Endothelial cell of umbilical vein (primary cell): ENCODE measurements at regions not wholly inside any gene's neighbourhood (a gene's known extent, or its start where the extent isn't known, plus 50 kb on each side); places are given as distances from the start of the nearest gene placed in this dataset.

ENCODE experiments used
- BruUV-seq: library from RNA; stranded (reverse); fragments of 400-500 nt; replicated peaks from 2 replicates; lab custom pipeline; 2021; lab: Mats Ljungman, UMichigan
- CTCF ChIA-PET: fragments of 300-600, 350-600 bp; sonication (Branson Sonifier 250); formaldehyde crosslinking; loops from one replicate; lab custom pipeline; 2021; ENCODE audit warnings: antibody characterized with exemption, inconsistent platforms; lab: Charles Lee
- POLR2A ChIA-PET: fragments of 300-600, 350-600 bp; sonication (Branson Sonifier 250); formaldehyde crosslinking; loops from one replicate; lab custom pipeline; 2021; ENCODE audit warnings: antibody characterized with exemption, inconsistent platforms; lab: Charles Lee
- DNase-seq: peaks from one replicate; pipeline ENCODE4 v3.0.0-alpha.2; 2011; ENCODE audit warnings: low read depth, low spot score
- FAIRE-seq: peaks from 2 replicates; lab custom pipeline; 2011; peaks lifted over from hg19 to GRCh38; lab: Jason Lieb, UNC
- H2AFZ ChIP-seq: 2 replicates; pipeline ENCODE4 v1.6.0; 2012; ENCODE audit warnings: low read depth, low read length, control low read depth, inconsistent platforms
- H3K27ac ChIP-seq: 2 replicates; pipeline ENCODE4 v1.5.1; 2011; ENCODE audit warnings: low read depth, mild to moderate bottlenecking, control low read depth, low read length, moderate library complexity; ENCODE audit not compliant: insufficient read depth
- H3K27me3 ChIP-seq, 2 experiments: 2 replicates each; pipeline versions ENCODE4 v1.6.0 to v1.6.1; 2011; ENCODE audit warnings: low read length in 2 of 2, mixed read lengths in 1 of 2; ENCODE audit not compliant: control insufficient read depth in 2 of 2, insufficient read depth in 2 of 2
- H3K36me3 ChIP-seq, 2 experiments: 2 replicates in 1 of 2; 3 replicates in 1 of 2; pipeline ENCODE4 v1.5.1; 2011; ENCODE audit warnings: low read length in 2 of 2, mild to moderate bottlenecking in 1 of 2, moderate library complexity in 1 of 2; ENCODE audit not compliant: control insufficient read depth in 2 of 2, insufficient read depth in 2 of 2; ENCODE audit errors: extremely low read depth in 1 of 2
- H3K4me1 ChIP-seq: 3 replicates; pipeline ENCODE4 v1.5.1; 2011; ENCODE audit warnings: mild to moderate bottlenecking, low read length; ENCODE audit not compliant: control insufficient read depth, insufficient read depth; ENCODE audit errors: extremely low read depth
- H3K4me2 ChIP-seq: 2 replicates; pipeline ENCODE4 v1.6.1; 2011; ENCODE audit warnings: low read length, control low read depth, mixed read lengths; ENCODE audit not compliant: insufficient read depth
- H3K4me3 ChIP-seq, 3 experiments: fragments of 200-600 bp in 1 of 3; sonication (generic), shearing (Covaris generic) in 1 of 3; replicated peaks in 1 of 3; 2 replicates each; pipeline ENCODE4 v1.5.1; 2011 to 2016; ENCODE audit warnings: control low read depth in 3 of 3, low read length in 3 of 3, mild to moderate bottlenecking in 2 of 3, inconsistent platforms in 1 of 3, low read depth in 1 of 3, moderate library complexity in 1 of 3; ENCODE audit not compliant: insufficient read depth in 1 of 3
- H3K79me2 ChIP-seq: 2 replicates; pipeline ENCODE4 v1.6.0; 2012; ENCODE audit warnings: low read length, inconsistent platforms; ENCODE audit not compliant: control insufficient read depth, insufficient read depth
- H3K9ac ChIP-seq: replicated peaks from 2 replicates; pipeline ENCODE3; 2011; ENCODE audit warnings: low read length, control low read depth; ENCODE audit not compliant: insufficient read depth; ENCODE audit errors: extremely low read depth
- H3K9me1 ChIP-seq: replicated peaks from 3 replicates; pipeline ENCODE4 v1.6.0; 2011; ENCODE audit warnings: mild to moderate bottlenecking, low read length; ENCODE audit not compliant: control insufficient read depth, insufficient read depth; ENCODE audit errors: extremely low read depth
- H3K9me3 ChIP-seq: replicated peaks from 2 replicates; pipeline ENCODE4 v1.5.1; 2012; ENCODE audit warnings: low read length, inconsistent platforms; ENCODE audit not compliant: control insufficient read depth, insufficient read depth
- H4K20me1 ChIP-seq: replicated peaks from 2 replicates; pipeline ENCODE3; 2011; ENCODE audit warnings: mild to moderate bottlenecking, low read length; ENCODE audit not compliant: control insufficient read depth, insufficient read depth; ENCODE audit errors: extremely low read depth
- GATA2 ChIP-seq: IDR thresholded peaks from 2 replicates; pipeline ENCODE4 v1.7.0; 2011; ENCODE audit warnings: low read depth, mild to moderate bottlenecking, moderate library complexity, mixed read lengths, low read length; ENCODE audit not compliant: insufficient read length, insufficient read depth
- JUN ChIP-seq: IDR thresholded peaks from 2 replicates; pipeline ENCODE4 v1.6.1; 2011; ENCODE audit warnings: borderline replicate concordance, low read depth; ENCODE audit not compliant: insufficient read length, insufficient read depth
- POLR2AphosphoS5 ChIP-seq: IDR thresholded peaks from 2 replicates; pipeline ENCODE4 v1.6.1; 2012; ENCODE audit warnings: low read depth, mild to moderate bottlenecking, control low read depth, low read length, moderate library complexity; ENCODE audit not compliant: insufficient read depth
- dilution Hi-C: fragments of 300-500 bp; cut with MboI; formaldehyde crosslinking; loops from one replicate; pipeline ENCODE4 v1.15.0; 2019; ENCODE audit warnings: low sequenced_read_pairs; ENCODE audit not compliant: extremely low pct_ligation_motif_present
- intact Hi-C: fragments of 100-400 bp; cut with micrococcal nuclease; formaldehyde crosslinking; loops from one replicate; pipeline ENCODE4 v1.10.0; 2022
- TF ChIP-seq, protein P1 (sequence below): IDR thresholded peaks from 2 replicates; pipeline ENCODE4 v1.6.1; 2011; ENCODE audit not compliant: insufficient read depth, insufficient read length

DNA sequence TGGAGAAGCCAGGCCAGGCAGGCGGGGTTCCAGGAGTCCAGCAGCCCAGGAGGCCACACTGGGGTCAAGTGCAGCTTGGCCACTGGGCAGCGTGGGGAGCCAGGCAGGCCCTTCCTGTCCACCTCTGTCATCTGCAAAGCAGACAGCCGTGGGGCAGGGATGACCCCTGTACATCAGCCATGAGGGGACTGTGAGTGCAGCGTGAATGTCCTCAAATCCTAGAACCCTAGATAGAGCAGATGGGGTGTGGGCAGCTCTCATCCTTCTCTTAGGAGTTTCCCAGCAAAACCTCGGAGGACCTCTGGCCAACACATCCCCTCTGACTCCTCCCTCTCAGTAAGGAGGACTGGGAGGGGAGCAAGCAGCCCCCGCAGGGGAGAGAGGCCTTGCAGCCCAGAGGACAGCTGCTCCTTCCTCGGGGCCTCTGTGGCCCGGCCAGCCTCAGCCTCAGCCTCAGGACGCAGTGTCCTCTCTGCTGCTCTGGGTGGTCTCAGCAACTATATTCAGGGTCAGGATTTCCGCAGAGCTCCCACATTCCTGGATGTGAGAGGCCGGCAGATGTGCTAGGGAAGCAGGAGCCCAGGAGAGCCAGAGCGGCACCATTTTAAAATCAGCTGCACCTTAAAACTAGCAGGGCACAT is 820.5 kb downstream of the BRD1 start:
- no peak overlapping the region for H2AFZ ChIP-seq
- H3K9me1 ChIP-seq = no peaks in the 10 kb centered on the region
- H3K27me3 ChIP-seq = no peaks in the 10 kb centered on the region
- POLR2A ChIA-PET = no interaction called here
- peaks cover 13% of the 10 kb centered on the region for H3K9me3 ChIP-seq
- BruUV-seq = no TSS peak
- H3K36me3 ChIP-seq = no peaks in the 10 kb centered on the region
- H4K20me1 ChIP-seq = no peaks in the 10 kb centered on the region
- DNase-seq (no peak), FAIRE-seq (no peak)
- no peak overlapping the region for H3K27ac ChIP-seq
- H3K79me2 ChIP-seq = no peaks in the 10 kb centered on the region
- CTCF ChIA-PET = no interaction called here
- no peaks in the 10 kb centered on the region for H3K4me1 ChIP-seq
- dilution Hi-C loops (no loop called here), intact Hi-C loops (no loop called here)
- H3K9ac ChIP-seq = no peak overlapping the region
- no peak overlapping the region for H3K4me2 ChIP-seq
- TF ChIP-seq JUN = no peak
- TF ChIP-seq GATA2 = no peak
- TF ChIP-seq, protein P1, sequence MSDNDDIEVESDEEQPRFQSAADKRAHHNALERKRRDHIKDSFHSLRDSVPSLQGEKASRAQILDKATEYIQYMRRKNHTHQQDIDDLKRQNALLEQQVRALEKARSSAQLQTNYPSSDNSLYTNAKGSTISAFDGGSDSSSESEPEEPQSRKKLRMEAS = no peak
- TF ChIP-seq POLR2AphosphoS5 = no peak
- H3K4me3 ChIP-seq = no peak overlapping the region

DNA sequence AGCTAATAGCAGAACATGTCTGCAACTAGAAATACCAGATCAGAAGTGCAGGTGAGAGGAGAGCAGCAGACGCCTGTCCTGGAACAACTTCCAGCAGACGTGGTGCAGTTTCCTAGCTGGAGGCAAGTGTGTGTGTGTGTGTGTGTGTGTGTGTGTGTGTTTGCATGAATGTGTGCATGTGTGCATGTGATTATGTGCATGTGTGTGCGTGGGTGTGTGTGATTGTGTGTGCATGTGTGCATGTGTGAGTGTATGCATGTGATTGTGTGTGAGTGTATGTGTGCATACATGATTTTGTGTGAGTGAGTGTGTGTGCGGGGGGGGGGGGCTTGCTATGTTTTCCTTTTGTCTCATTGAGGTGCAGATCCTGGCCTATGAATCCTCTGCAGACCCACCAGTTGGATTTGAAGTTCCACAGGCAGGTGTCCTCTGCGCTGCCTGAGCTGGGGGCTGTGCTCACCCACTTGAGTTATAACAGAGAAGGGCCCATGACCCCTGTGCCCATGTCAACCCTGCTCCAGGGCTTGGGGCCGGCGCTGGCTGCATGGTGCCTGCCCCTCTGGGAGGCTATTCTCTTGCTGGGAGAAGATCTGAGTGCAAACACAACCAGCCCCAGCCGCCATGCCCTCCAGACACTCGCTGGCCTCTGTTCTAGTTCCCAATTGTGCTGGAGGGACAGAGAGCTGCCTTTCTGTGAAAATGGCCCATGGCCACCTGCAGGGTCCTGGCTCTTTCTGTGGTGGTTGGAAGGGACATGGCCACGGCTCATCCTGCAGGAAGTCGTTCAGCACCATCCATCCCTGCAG is 821.3 kb downstream of the BRD1 start:
- FAIRE-seq (no peak), DNase-seq (no peak)
- TF ChIP-seq, protein P1 = no peak
- Histone ChIP-seq H3K27me3 (no peaks in the 10 kb centered on the region), H3K4me3 (no peak overlapping the region), H3K9me3 (peaks cover 16% of the 10 kb centered on the region), H3K9ac (no peak overlapping the region), H3K36me3 (no peaks in the 10 kb centered on the region), H3K4me2 (no peak overlapping the region), H2AFZ (no peak overlapping the region), H3K9me1 (no peaks in the 10 kb centered on the region), H3K79me2 (no peaks in the 10 kb centered on the region), H4K20me1 (no peaks in the 10 kb centered on the region), H3K27ac (no peak overlapping the region), H3K4me1 (no peaks in the 10 kb centered on the region)
- dilution Hi-C loops = no loop called here
- no TSS peak for BruUV-seq
- intact Hi-C loops = no loop called here
- POLR2A ChIA-PET = no interaction called here
- CTCF ChIA-PET = no interaction called here
